Psoas muscle (tissue), 7 donors: ENCODE measurements at regions not wholly inside any gene's neighbourhood (a gene's known extent, or its start where the extent isn't known, plus 50 kb on each side); places are given as distances from the start of the nearest gene placed in this dataset.

Experiments used
- ATAC-seq, 4 donors: fragments of 200-7000 bp; cut with Tn5 transposase; one replicate each; pipeline ENCODE4 v1.9.1; 2020; ENCODE audit warnings: moderate library complexity in 3 of 4, mild to moderate bottlenecking in 2 of 4
- DNase-seq, 2 donors: peaks; one replicate each; pipeline ENCODE4 v3.0.0-alpha.2; 2020
- H3K27ac ChIP-seq: fragments of 200-600 bp; one replicate; pipeline ENCODE4 v1.8.0; 2022
- H3K27me3 ChIP-seq, 3 donors: fragments of 200-600 bp in 1 of 3; one replicate each; pipeline versions ENCODE4 v1.6.1 to v1.8.0; 2013 to 2022; ENCODE audit warnings: low read length in 2 of 3, mild to moderate bottlenecking in 2 of 3, moderate library complexity in 1 of 3; ENCODE audit not compliant: insufficient read depth in 3 of 3
- H3K36me3 ChIP-seq, 2 donors: fragments of 200-600 bp in 1 of 2; one replicate each; pipeline versions ENCODE4 v1.6.1 to v1.8.0; 2013 to 2022; ENCODE audit warnings: low read depth in 1 of 2, mild to moderate bottlenecking in 1 of 2, moderate library complexity in 1 of 2; ENCODE audit not compliant: insufficient read depth in 1 of 2
- H3K4me1 ChIP-seq: fragments of 200-600 bp; one replicate; pipeline ENCODE4 v1.8.0; 2022
- H3K4me3 ChIP-seq: fragments of 200-600 bp; one replicate; pipeline ENCODE4 v1.8.0; 2022; ENCODE audit warnings: mild to moderate bottlenecking
- H3K9me3 ChIP-seq: fragments of 200-600 bp; one replicate; pipeline ENCODE4 v1.8.0; 2022
- CTCF ChIP-seq: fragments of 200-600 bp; IDR thresholded peaks from one replicate; pipeline ENCODE4 v1.8.0; 2022; ENCODE audit warnings: antibody characterized with exemption
- WGBS, 3 donors: extraction: QIAGEN DNeasy Blood & Tissue Kit; methylation state at CpG; one replicate each; pipeline versions ENCODE4 v1.1.6 to v1.1.7; 2013; 5-methylcytosine and 5-hydroxymethylcytosine counted together
- intact Hi-C, 2 donors: fragments of 100-400 bp; cut with DNase I; formaldehyde crosslinking; loops; one replicate each; pipeline versions ENCODE4 v1.11.0 to v1.14.2; 2022
- donor health status: healthy with polysubstance abuse.
- donor health status: DM: no; HTN: no; CAD: no; lungs with moderate emphysema.
- donor health status: Bipolar disorder and iron deficiency.
- donor health status: healthy.
- donor health status: DM: yes; HTN: yes; CAD: no.
- donor health status: DM: no; HTN: no; CAD: no.
- donor health status: DM: yes; HTN: yes; CAD: no.

- intact Hi-C loops: no loop called here
- no peaks in the 10 kb centered on the region for H3K9me3 ChIP-seq
- H3K4me1 ChIP-seq: no peaks in the 10 kb centered on the region
- H3K27me3 ChIP-seq: peaks cover 0 to 2% (median 0%) of the 10 kb centered on the region in 3 donors
- TF ChIP-seq CTCF: no peak
- no peak overlapping the region for H3K27ac ChIP-seq
- DNase-seq: no peak
- no peak for ATAC-seq
- H3K36me3 ChIP-seq: no peaks in the 10 kb centered on the region
- 84 to 89% (median 86%) methylated on average over 3 of the region's 3 CpGs for WGBS, 3 donors
- no peak overlapping the region for H3K4me3 ChIP-seq
Observed at GRCh38 chr16:65793781-65794180, 572.7 kb upstream of the CDH5 start.

GRCh38 chr16:65790768-65791167 is 575.7 kb upstream of the CDH5 start:
- DNase-seq (no peak), ATAC-seq (no peak)
- intact Hi-C loops: no loop called here
- WGBS, 3 donors: 75 to 84% (median 77%) methylated on average over 2 of the region's 2 CpGs
- no peak for TF ChIP-seq CTCF
- H3K36me3 ChIP-seq: no peaks in the 10 kb centered on the region
- H3K9me3 ChIP-seq: no peaks in the 10 kb centered on the region
- H3K4me3 ChIP-seq: no peak overlapping the region
- H3K4me1 ChIP-seq: no peaks in the 10 kb centered on the region
- H3K27me3 ChIP-seq: no peaks in the 10 kb centered on the region
- H3K27ac ChIP-seq: no peak overlapping the region

- WGBS, 3 donors: 84 to 96% (median 91%) methylated on average over 2 of the region's 2 CpGs
- intact Hi-C loops: no loop called here
- H3K4me1 ChIP-seq: no peaks in the 10 kb centered on the region
- no peak overlapping the region for H3K4me3 ChIP-seq
- no peaks in the 10 kb centered on the region for H3K27me3 ChIP-seq
- no peaks in the 10 kb centered on the region for H3K36me3 ChIP-seq
- no peak for TF ChIP-seq CTCF
- no peaks in the 10 kb centered on the region for H3K9me3 ChIP-seq
- ATAC-seq (no peak), DNase-seq (no peak)
- no peak overlapping the region for H3K27ac ChIP-seq
Observed at GRCh38 chr16:65789161-65789945, 577.1 kb upstream of the CDH5 start.

GRCh38 chr16:65788434-65789140 is 577.9 kb upstream of the CDH5 start:
- intact Hi-C loops: no loop called here
- TF ChIP-seq CTCF: no peak
- ATAC-seq (no peak), DNase-seq (no peak)
- no peak overlapping the region for H3K27ac ChIP-seq
- no peaks in the 10 kb centered on the region for H3K27me3 ChIP-seq
- H3K9me3 ChIP-seq: no peaks in the 10 kb centered on the region
- H3K36me3 ChIP-seq: no peaks in the 10 kb centered on the region
- WGBS, 3 donors: 58 to 66% (median 59%) methylated on average over 4 of the region's 4 CpGs
- H3K4me3 ChIP-seq: no peak overlapping the region
- H3K4me1 ChIP-seq: no peaks in the 10 kb centered on the region
